ENCODE measurements at regions not wholly inside any gene's neighbourhood (a gene's known extent, or its start where the extent isn't known, plus 50 kb on each side); places are given as distances from the start of the nearest gene placed in this dataset.

GRCh38 chr11:127247261-127247851 lies 246.8 kb upstream of the KIRREL3 start (continued):
- TF ChIP-seq E2F8 (IDR thresholded peaks at IDR 0.05; ENCODE audit: low read depth, partially characterized antibody) (no peak), RAD21 (IDR thresholded peaks at IDR 0.05; ENCODE audit: insufficient read depth, low read depth, low read length) (no peak), POLR2AphosphoS2 (IDR thresholded peaks at IDR 0.05; ENCODE audit: low read depth, low read length) (no peak), BCLAF1 (IDR thresholded peaks at IDR 0.05) (no peak), JUNB (IDR thresholded peaks at IDR 0.05) (no peak), TBL1XR1 (IDR thresholded peaks at IDR 0.05; ENCODE audit: low read depth, low read length) (no peak), MTA2 (IDR thresholded peaks at IDR 0.05; ENCODE audit: low read depth) (no peak)

GRCh38 chr11:127242676-127243075 lies 242.1 kb upstream of the KIRREL3 start:
- ChIA-PET RAD21 (ENCODE audit: unreplicated experiment) (no interaction called here), CTCF (no interaction called here), SMC1A (ENCODE audit: uncharacterized antibody, unreplicated experiment) (no interaction called here), POLR2A (no interaction called here)
- no peak overlapping the region for H3K4me3 ChIP-seq
- H3K4me2 ChIP-seq (ENCODE audit: control insufficient read depth, insufficient read depth) = no peak overlapping the region
- H3K9me3 ChIP-seq (replicated peaks; ENCODE audit: control insufficient read depth, insufficient read depth, low read length) = no peaks in the 10 kb centered on the region
- no peak for FAIRE-seq
- WGBS (ENCODE audit: insufficient coverage, insufficient replicate concordance, low lambda C conversion rate, missing lambda C conversion rate) = 3% methylated on average over 2 of the region's 2 CpGs
- H3K36me3 ChIP-seq (ENCODE audit: control insufficient read depth in 2 of 2, insufficient read depth in 2 of 2, low read length in 1 of 2) = no peaks in the 10 kb centered on the region
- no peaks in the 10 kb centered on the region for H4K20me1 ChIP-seq (ENCODE audit: control insufficient read depth, insufficient read depth)
- no peaks in the 10 kb centered on the region for H3K79me2 ChIP-seq (ENCODE audit: control insufficient read depth, insufficient read depth, low read length)
- in situ Hi-C loops (cut with MboI) = no loop called here
- H3K27me3 ChIP-seq (replicated peaks in 1 of 2; ENCODE audit: control insufficient read depth in 2 of 2, insufficient read depth in 2 of 2, low read length in 1 of 2) = no peaks in the 10 kb centered on the region; a peak in 2 of 4 replicates
- ATAC-seq = no peak
- H3K9ac ChIP-seq (ENCODE audit: control insufficient read depth, insufficient read depth, low read length) = no peak overlapping the region
- no peak overlapping the region for H3K27ac ChIP-seq (ENCODE audit: control insufficient read depth, insufficient read depth)
- DNase-seq (ENCODE audit: low read depth, low spot score) = no peak
- BruUV-seq (replicated peaks) = no TSS peak
- H3K4me1 ChIP-seq (ENCODE audit: control insufficient read depth, insufficient read depth, low read length) = no peaks in the 10 kb centered on the region
- no peak overlapping the region for H2AFZ ChIP-seq (ENCODE audit: control insufficient read depth, low read depth, low read length)
- intact Hi-C loops (cut with micrococcal nuclease; ENCODE audit: unreplicated experiment) = no loop called here
- TF ChIP-seq ZBED1 (IDR thresholded peaks at IDR 0.05; ENCODE audit: borderline replicate concordance) (no peak), TCF7 (IDR thresholded peaks at IDR 0.05; ENCODE audit: borderline replicate concordance) (no peak), HDAC6 (IDR thresholded peaks at IDR 0.05; ENCODE audit: unreplicated experiment) (no peak), NR2F1 (conservative IDR thresholded peaks at IDR 0.05) (no peak), RFX5 (IDR thresholded peaks at IDR 0.05; ENCODE audit: low read depth, low read length) (no peak), EZH2 (IDR thresholded peaks at IDR 0.05; ENCODE audit: borderline replicate concordance, control insufficient read depth, low read depth, low read length) (no peak), CEBPB (IDR thresholded peaks at IDR 0.05; ENCODE audit: borderline replicate concordance in 1 of 2, low read depth in 2 of 2, low read length in 2 of 2) (no peak), LARP7 (IDR thresholded peaks at IDR 0.05) (no peak)

All from GM12878 (cell line).